HG03558 (cell line): ENCODE measurements at regions not wholly inside any gene's neighbourhood (a gene's known extent, or its start where the extent isn't known, plus 50 kb on each side); places are given as distances from the start of the nearest gene placed in this dataset.
"Not testable (repeated sequence)": the region's sequence is repeated elsewhere in the genome, so short reads cannot be mapped to it uniquely, and the experiment has no call there.

ENCODE experiments used
- ATAC-seq: cut with Tn5 transposase; IDR thresholded peaks from one replicate; pipeline ENCODE4 v1.9.1; 2021; ENCODE audit warnings: moderate number of reproducible peaks; ENCODE audit not compliant: unreplicated experiment; ENCODE audit errors: extremely low read depth

- ATAC-seq: no peak
Measured at GRCh38 chr2:35857498-35857897, 498.1 kb upstream of the CRIM1 start.

GRCh38 chr2:35831385-35831784 lies 524.2 kb upstream of the CRIM1 start:
- no peak for ATAC-seq

- no peak for ATAC-seq
Measured at GRCh38 chr2:35830833-35831232, 524.7 kb upstream of the CRIM1 start.

- no peak for ATAC-seq
Measured at GRCh38 chr2:35827086-35827485, 528.5 kb upstream of the CRIM1 start.

- ATAC-seq: no peak
Measured at GRCh38 chr2:35822716-35823115, 532.9 kb upstream of the CRIM1 start.

GRCh38 chr2:35821675-35822074 lies 533.9 kb upstream of the CRIM1 start:
- ATAC-seq: no peak

GRCh38 chr2:35820391-35820790 lies 535.2 kb upstream of the CRIM1 start:
- ATAC-seq: no peak

GRCh38 chr2:35819033-35819432 lies 536.5 kb upstream of the CRIM1 start:
- no peak for ATAC-seq

GRCh38 chr2:35818359-35818758 lies 537.2 kb upstream of the CRIM1 start:
- not testable (repeated sequence) for ATAC-seq

- ATAC-seq: not testable (repeated sequence)
Measured at GRCh38 chr2:35814597-35814996, 541.0 kb upstream of the CRIM1 start.

- no peak for ATAC-seq
Measured at GRCh38 chr2:35803126-35803525, 552.5 kb upstream of the CRIM1 start.

GRCh38 chr2:35794796-35795450 lies 560.7 kb upstream of the CRIM1 start:
- ATAC-seq: no peak

- ATAC-seq: no peak
Measured at GRCh38 chr2:35790292-35790691, 565.3 kb upstream of the CRIM1 start.

GRCh38 chr2:35788543-35788942 lies 567.0 kb upstream of the CRIM1 start:
- ATAC-seq: no peak

GRCh38 chr2:35787302-35788031 lies 568.1 kb upstream of the CRIM1 start:
- no peak for ATAC-seq

- ATAC-seq: no peak
Measured at GRCh38 chr2:35785564-35785963, 570.0 kb upstream of the CRIM1 start.

- ATAC-seq: no peak
Measured at GRCh38 chr2:35784777-35785176, 570.8 kb upstream of the CRIM1 start.

- ATAC-seq: no peak
Measured at GRCh38 chr2:35783723-35784122, 571.9 kb upstream of the CRIM1 start.

- no peak for ATAC-seq
Measured at GRCh38 chr2:35741556-35741955, 614.0 kb upstream of the CRIM1 start.

GRCh38 chr2:35731674-35732073 lies 623.9 kb upstream of the CRIM1 start:
- no peak for ATAC-seq

GRCh38 chr2:35714883-35715282 lies 640.7 kb upstream of the CRIM1 start:
- ATAC-seq: no peak

- ATAC-seq: no peak
Measured at GRCh38 chr2:35708411-35708923, 647.1 kb upstream of the CRIM1 start.
